GM21723 (cell line): ENCODE measurements at regions not wholly inside any gene's neighbourhood (a gene's known extent, or its start where the extent isn't known, plus 50 kb on each side); places are given as distances from the start of the nearest gene placed in this dataset.

Experiments used
- ATAC-seq: cut with Tn5 transposase; IDR thresholded peaks from one replicate; pipeline ENCODE4 v1.9.1; 2021; ENCODE audit warnings: mild to moderate bottlenecking, moderate library complexity; ENCODE audit not compliant: unreplicated experiment

- no peak for ATAC-seq
Observed at GRCh38 chr10:3990307-3990706, 205.3 kb upstream of the KLF6 start.

DNA sequence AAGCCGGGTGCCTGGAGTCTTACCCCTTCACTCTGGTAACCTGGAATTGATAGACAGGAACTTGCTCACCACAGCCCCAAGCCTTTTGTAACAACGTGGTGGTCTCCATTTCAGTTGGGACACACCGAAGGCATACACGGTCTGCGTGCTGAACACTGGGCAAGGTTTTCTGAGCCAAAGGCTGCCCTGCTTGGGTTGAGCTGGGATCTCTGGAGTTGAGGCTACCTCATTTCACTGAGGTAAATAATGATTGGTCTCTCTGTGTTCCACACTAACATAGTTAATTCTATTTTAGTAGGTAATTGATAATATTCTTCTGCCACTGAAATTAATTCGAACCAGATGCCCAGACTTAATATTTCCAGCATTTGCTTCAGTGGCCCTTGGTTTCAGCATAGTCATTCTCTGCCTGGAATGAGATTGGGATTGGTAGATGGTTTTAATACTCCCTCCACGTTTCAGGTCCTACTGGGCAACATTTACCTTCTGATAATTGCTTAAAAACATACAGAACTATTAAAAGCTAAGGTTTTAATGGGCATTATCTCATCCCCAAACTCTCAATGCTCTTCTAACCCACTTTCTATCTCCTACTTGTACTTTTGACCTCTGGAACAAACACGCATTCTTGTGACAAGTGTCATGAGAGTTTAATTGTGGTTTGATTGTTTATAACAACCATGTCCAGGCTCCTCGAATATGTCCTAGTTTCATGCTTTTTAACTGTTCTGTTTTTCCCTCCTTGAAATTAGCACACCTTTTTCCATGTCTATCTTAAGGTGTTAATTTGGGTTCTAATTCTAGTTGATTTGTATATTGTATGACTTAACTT, 202.3 kb upstream of the KLF6 start:
- ATAC-seq, result no peak

DNA sequence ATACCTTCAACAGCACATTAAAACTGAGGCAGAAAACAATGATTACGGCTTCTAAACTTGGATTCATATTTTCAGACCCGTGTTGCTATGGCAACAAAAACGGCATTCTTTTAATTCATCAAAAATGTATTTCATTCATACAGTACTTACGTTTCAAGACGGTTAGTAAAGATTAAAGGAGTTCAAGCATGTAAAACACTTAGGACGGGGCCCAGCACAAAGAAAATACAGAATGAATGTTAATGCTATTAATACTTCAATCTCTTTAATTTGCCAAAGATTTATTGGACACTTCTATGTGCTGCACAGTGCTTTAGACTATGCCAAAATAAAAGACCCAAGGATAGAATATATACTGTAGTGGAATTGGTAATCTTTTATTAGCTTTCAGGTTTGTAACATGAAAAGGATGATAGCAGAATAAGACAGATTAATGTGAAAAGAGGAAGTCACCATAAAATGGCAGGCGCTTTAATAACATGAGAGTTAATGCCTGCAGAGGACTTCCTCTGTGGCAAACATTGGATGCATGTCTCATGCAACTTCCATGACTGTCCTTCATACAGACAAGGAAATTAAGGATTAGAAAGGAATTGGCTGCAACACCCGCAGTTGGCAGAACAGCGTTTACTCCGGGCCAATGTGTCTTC, 201.6 kb upstream of the KLF6 start:
- no peak for ATAC-seq

GRCh38 chr10:3982746-3983442, 197.9 kb upstream of the KLF6 start:
- no peak for ATAC-seq

DNA sequence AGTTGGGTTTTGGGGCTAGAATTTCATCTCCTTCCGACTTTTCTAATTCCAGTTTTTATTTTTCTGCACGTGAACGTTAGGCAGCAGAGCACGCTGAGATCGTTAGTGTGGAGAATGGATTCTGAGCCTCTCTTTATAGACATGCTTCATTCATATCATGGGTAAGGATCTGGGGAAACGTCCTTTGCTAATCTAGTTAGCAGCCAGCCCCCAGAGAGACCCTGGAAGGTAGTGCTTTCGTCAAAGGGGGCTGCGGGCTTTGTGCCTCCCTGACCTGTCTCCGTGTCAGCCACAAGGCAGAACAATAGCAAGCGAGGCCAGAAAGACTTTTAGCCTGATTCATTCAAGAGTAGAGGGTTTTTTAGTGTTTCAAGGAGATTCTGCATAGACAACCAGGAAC, 196.3 kb upstream of the KLF6 start:
- ATAC-seq, result no peak

DNA sequence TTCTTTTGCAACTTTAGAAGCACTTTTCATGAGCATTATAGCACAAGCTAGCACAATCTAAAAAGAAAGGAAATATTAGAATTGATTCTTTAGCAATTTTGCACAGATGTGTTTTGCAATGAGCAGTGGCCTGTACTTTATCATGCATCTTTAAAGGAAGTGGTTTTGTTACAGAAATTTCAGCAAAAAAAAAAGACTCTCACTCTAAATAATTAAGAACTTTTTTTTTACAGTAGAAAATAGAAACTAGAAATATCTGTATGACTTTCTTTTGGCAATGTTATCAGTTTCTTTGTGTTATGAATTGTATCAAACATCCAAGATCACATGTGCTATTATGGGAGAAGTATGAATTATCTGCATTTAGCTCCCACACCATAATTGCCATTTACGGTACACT, 195.7 kb upstream of the KLF6 start:
- peak; percentile 73 for ATAC-seq

DNA sequence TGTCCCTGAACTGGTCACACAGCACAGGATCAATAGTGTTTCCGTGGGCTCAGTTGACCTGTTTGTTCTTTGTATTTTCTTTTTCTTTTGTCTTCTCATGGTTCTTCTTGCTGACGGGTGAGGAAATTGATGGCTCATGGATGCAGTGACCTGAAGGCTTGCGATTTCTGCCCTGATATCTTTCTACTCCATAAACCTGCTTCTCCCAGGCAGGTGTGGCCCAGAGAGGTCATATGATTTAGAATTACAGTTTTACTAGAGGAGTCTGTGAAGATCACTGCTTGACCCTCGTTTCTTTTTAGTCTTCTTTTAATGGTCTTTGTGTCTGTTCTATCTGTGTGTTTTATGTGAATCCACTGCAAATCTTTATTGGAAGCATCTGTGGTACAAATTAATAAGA, 195.1 kb upstream of the KLF6 start:
- ATAC-seq, result no peak

- no peak for ATAC-seq
Observed at GRCh38 chr10:3978761-3979160, 193.8 kb upstream of the KLF6 start.

DNA sequence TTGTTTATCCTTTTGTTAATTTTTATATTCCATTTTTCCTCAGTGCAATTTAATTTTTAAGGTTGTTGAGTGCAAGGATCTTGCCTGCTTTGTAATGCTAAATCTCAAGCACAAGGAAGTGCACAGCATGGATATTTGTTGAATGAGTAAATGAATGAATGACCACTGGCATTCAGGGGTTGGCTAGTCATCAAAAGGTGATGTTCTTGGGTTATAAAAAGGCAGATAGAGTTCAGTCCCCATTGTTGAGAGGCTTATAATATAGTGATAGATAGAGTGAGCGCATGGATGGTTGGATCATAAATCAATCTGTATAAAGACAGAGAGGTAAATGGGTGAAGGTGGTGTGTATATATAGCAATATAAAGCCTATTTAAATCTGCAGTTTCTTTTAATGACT, 193.2 kb upstream of the KLF6 start:
- ATAC-seq, result no peak

- no peak for ATAC-seq
Observed at GRCh38 chr10:3977761-3978160, 192.8 kb upstream of the KLF6 start.

DNA sequence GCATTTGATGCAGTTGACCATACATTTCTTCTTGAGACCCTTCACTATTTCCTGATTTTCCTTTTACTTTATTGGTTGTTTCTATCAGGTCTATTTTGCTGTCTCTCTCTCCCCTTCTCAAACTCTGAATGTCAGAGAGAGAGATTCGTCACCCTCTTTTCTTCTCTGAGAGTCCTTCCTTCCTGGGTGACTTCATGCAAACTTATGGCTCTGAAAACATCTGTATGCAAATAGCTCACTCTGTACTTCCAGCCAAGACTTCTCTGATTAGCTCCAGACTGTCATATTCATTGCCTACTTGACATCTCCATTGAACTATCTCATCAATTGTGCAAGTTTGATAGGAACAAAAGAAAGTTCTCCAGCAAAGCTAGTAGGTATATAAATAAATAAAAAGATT, 191.7 kb upstream of the KLF6 start:
- no peak for ATAC-seq

- ATAC-seq, result no peak
Observed at GRCh38 chr10:3976171-3976570, 191.2 kb upstream of the KLF6 start.

DNA sequence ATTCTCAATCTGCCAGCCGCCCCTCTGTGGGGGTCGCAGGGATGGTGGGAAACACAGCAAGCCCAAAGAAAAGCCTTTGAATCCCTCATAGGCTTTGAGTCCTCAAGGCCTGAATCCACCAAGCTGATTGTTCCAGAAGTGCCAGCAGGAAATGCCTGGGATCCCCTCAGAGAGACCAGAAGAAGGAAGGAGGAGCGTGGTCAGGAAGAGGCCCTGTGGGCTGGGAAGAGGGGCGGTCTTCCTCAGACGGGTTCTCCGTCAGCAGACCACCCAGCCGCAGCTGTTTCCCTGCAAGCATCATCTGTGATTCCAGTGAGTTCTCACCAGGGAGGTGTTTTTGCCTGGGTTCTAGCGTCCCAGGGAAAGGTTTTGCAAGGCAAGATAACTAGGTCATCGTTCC, 190.0 kb upstream of the KLF6 start:
- ATAC-seq, result no peak

DNA sequence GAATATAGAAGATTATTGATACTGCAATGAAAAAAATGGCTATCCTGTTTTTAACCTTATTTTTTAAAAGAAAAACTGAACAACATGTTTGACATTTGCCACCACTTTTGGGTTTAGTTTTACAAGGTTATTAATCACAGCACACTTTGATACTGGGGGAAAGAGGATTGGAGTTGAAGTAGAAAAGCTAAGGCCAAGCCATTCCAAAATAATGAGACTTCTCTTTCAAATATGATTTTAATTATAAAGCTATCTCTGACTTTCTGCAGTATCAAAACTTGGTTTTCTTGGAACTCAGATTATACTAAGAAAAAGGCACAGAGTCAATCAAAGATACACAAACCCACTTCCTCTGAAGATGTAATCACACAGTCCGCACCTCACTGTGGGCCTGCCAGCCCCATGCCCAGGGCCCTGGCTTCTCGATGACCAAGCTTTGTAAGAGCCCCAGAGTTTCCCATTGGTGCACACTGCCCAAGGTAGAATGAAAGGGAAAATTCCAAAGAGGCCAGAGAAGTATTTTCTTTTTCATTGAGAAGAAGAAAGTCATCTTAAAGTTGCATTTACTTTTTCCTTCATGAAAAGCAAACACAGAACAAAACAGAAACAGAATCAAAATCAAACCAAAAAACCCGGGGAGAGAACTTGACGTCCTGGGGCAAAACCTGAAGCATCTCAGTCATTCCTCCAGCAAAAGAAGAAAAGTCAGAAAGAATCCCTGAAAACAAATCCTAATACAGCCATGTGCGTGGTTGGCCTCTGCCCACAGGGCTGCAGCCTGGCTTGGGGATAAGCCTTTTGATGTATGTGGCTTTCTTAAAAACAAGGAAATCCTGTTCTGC, 187.7 kb upstream of the KLF6 start:
- ATAC-seq, result no peak

DNA sequence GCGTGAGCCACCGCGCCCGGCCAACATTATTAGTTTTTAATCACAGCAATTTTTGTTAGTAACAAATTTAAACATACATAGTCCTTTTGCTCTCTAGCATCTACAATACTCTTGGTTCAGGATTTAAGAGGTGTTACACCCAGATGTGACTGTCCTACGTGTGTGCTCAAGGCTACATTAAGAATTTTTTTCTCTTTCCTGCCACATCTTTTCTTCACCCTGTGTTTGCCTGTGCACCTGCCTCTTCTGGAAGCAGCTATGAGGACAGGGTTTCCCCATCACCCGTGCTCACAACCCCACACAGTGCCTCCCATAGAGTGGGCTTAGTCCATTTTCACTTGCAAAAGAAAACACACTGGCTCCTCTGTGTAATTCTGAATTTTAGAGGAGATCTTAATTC, 186.7 kb upstream of the KLF6 start:
- ATAC-seq, result no peak

- ATAC-seq, result no peak
Observed at GRCh38 chr10:3969876-3970666, 185.1 kb upstream of the KLF6 start.

- no peak for ATAC-seq
Observed at GRCh38 chr10:3968727-3969126, 183.7 kb upstream of the KLF6 start.

- ATAC-seq, result no peak
Observed at GRCh38 chr10:3964516-3964915, 179.5 kb upstream of the KLF6 start.

DNA sequence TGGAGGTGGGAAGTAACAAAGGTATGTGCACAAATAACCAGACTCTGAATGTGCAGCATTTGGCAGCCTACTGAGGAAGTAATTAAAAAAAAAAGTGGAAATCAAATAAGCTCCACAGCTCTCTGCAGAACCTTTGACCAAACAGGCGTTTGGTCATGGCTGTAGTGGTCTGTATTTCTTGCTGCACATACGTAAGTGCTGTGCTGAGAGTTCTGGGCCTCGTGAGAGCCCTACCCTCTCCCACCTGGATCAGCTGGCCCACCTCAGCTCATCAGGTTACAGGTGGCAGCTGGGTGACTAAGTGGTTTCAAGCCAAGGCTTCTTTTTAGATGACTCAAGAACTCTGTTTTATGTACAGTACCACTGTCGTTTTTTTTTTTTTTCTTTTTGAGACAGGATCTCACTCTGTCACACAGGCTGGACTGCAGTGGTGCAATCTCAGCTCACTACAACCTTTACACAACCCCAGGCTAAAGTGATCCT, 178.2 kb upstream of the KLF6 start:
- ATAC-seq, result no peak

DNA sequence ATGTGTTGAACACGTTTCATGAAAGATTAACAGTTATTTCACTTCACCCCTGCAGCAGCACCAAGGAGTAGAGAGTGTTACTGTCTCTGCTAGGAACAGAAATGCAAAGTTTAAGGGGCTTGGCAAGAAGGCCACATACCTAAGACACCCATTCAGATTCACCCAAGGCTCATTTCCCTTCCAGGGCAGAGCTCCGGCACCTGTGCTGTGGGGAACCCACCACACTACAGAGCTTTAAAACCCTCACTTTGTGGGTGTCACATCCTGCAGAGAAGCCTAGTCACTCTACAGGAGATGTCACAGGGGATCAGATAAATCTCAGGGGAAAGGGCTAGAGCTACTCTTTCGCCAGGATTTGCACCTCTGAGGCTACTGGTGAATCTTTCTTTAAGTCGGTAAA, 176.1 kb upstream of the KLF6 start:
- ATAC-seq, result no peak
